ENCODE measurements at regions not wholly inside any gene's neighbourhood (a gene's known extent, or its start where the extent isn't known, plus 50 kb on each side); places are given as distances from the start of the nearest gene placed in this dataset.

GRCh38 chr3:150227839-150228238 is 180.3 kb upstream of the TSC22D2 start:
- 100% methylated on average over 2 of the region's 5 CpGs for WGBS (ENCODE audit: insufficient coverage)
- intact Hi-C loops (cut with micrococcal nuclease): loop anchor here (5.0 kb wide), 1 partner anchor 269 kb away; no protein-coding TSS in a partner anchor

GRCh38 chr3:150225986-150226385 is 182.1 kb upstream of the TSC22D2 start:
- Mint-ChIP-seq H3K27ac (no peak overlapping the region), H3K4me3 (no peak overlapping the region), H3K4me1 (peaks cover 2% of the 10 kb centered on the region), H3K27me3 (peaks cover 46% of the 10 kb centered on the region), H3K9me3 (ENCODE audit: insufficient read depth) (no peaks in the 10 kb centered on the region)
- no peak overlapping the region for H3K9ac ChIP-seq (ENCODE audit: low read length)
- ChIA-PET CTCF (interaction anchor here (0.8 to 0.9 kb wide), 2 partner anchors 259 to 1364 kb away, joined by 4 read pairs; no protein-coding TSS in a partner anchor), POLR2A (no interaction called here)
- 75% methylated on average over 8 of the region's 9 CpGs for WGBS (ENCODE audit: insufficient coverage)
- no peak for TF ChIP-seq EZH2 (IDR thresholded peaks at IDR 0.05; ENCODE audit: borderline replicate concordance, insufficient read depth, low read depth, low read length, poor library complexity, severe bottlenecking)
- no peak for TF ChIP-seq CTCF (IDR thresholded peaks at IDR 0.05)
- H3K27ac ChIP-seq (ENCODE audit: low read length in 2 of 2): no peak overlapping the region
- H3K4me2 ChIP-seq (replicated peaks; ENCODE audit: low read depth, low read length, poor library complexity, severe bottlenecking): no peak overlapping the region
- H3K27me3 ChIP-seq (replicated peaks in 1 of 4; ENCODE audit: control extremely low read depth in 1 of 4, control insufficient read depth in 3 of 4, insufficient read depth in 4 of 4, low read length in 3 of 4): peaks cover 0 to 26% (median 9%) of the 10 kb centered on the region in 4 experiments
- ATAC-seq (ENCODE audit: low read depth) (no peak), DNase-seq (no peak)
- H3K4me1 ChIP-seq (ENCODE audit: control insufficient read depth in 2 of 2, insufficient read depth in 2 of 2, low read length in 2 of 2): peaks cover 5% of the 10 kb centered on the region in 2 donors
- H4K20me1 ChIP-seq (ENCODE audit: control insufficient read depth, insufficient read depth, low read length, poor library complexity, severe bottlenecking): no peaks in the 10 kb centered on the region
- H3K36me3 ChIP-seq (replicated peaks in 1 of 2; ENCODE audit: control extremely low read depth in 1 of 2, control insufficient read depth in 1 of 2, extremely low read depth in 1 of 2, insufficient read depth in 2 of 2, low read length in 1 of 2): no peaks in the 10 kb centered on the region
- no peak overlapping the region for H2AFZ ChIP-seq (ENCODE audit: insufficient read depth, low read depth, low read length, poor library complexity, severe bottlenecking)
- no peaks in the 10 kb centered on the region for H3K9me3 ChIP-seq (ENCODE audit: control extremely low read depth in 1 of 3, control insufficient read depth in 2 of 3, insufficient read depth in 1 of 3, low read length in 2 of 3)
- H3K4me3 ChIP-seq (ENCODE audit: control extremely low read depth in 1 of 5, extremely low read depth in 1 of 5, insufficient read depth in 1 of 5, low read depth in 2 of 5, low read length in 4 of 5): no peak overlapping the region
- intact Hi-C loops (cut with micrococcal nuclease): loop anchor here (5.0 kb wide), 1 partner anchor 271 kb away; no protein-coding TSS in a partner anchor
- H3K79me2 ChIP-seq (ENCODE audit: control insufficient read depth, insufficient read depth, low read length): no peaks in the 10 kb centered on the region

More at GRCh38 chr3:150227839-150228238, 180.3 kb upstream of the TSC22D2 start:
- no peaks in the 10 kb centered on the region for H3K9me3 ChIP-seq (ENCODE audit: control extremely low read depth in 1 of 3, control insufficient read depth in 2 of 3, insufficient read depth in 1 of 3, low read length in 2 of 3)
- peaks cover 30% of the 10 kb centered on the region for H3K27me3 Mint-ChIP-seq
- H3K4me3 ChIP-seq (ENCODE audit: control extremely low read depth in 1 of 5, extremely low read depth in 1 of 5, insufficient read depth in 1 of 5, low read depth in 2 of 5, low read length in 4 of 5): no peak overlapping the region
- TF ChIP-seq CTCF (IDR thresholded peaks at IDR 0.05): peak; percentile 38
- no peak for TF ChIP-seq EZH2 (IDR thresholded peaks at IDR 0.05; ENCODE audit: borderline replicate concordance, insufficient read depth, low read depth, low read length, poor library complexity, severe bottlenecking)
- ATAC-seq (ENCODE audit: low read depth) (no peak), DNase-seq (peak; percentile 38)
- H3K27me3 ChIP-seq (replicated peaks in 1 of 4; ENCODE audit: control extremely low read depth in 1 of 4, control insufficient read depth in 3 of 4, insufficient read depth in 4 of 4, low read length in 3 of 4): peaks cover 0 to 9% (median 5%) of the 10 kb centered on the region in 4 experiments
- no peaks in the 10 kb centered on the region for H4K20me1 ChIP-seq (ENCODE audit: control insufficient read depth, insufficient read depth, low read length, poor library complexity, severe bottlenecking)
- no peak overlapping the region for H3K4me3 Mint-ChIP-seq
- ChIA-PET POLR2A (no interaction called here), CTCF (no interaction called here)
- H2AFZ ChIP-seq (ENCODE audit: insufficient read depth, low read depth, low read length, poor library complexity, severe bottlenecking): no peak overlapping the region
- no peaks in the 10 kb centered on the region for H3K36me3 ChIP-seq (replicated peaks in 1 of 2; ENCODE audit: control extremely low read depth in 1 of 2, control insufficient read depth in 1 of 2, extremely low read depth in 1 of 2, insufficient read depth in 2 of 2, low read length in 1 of 2)
- no peaks in the 10 kb centered on the region for H3K79me2 ChIP-seq (ENCODE audit: control insufficient read depth, insufficient read depth, low read length)
- H3K9ac ChIP-seq (ENCODE audit: low read length): no peak overlapping the region
- no peaks in the 10 kb centered on the region for H3K4me1 Mint-ChIP-seq
- no peak overlapping the region for H3K27ac Mint-ChIP-seq
- H3K4me1 ChIP-seq (ENCODE audit: control insufficient read depth in 2 of 2, insufficient read depth in 2 of 2, low read length in 2 of 2): no peaks in the 10 kb centered on the region
- no peaks in the 10 kb centered on the region for H3K9me3 Mint-ChIP-seq (ENCODE audit: insufficient read depth)
- no peak overlapping the region for H3K4me2 ChIP-seq (replicated peaks; ENCODE audit: low read depth, low read length, poor library complexity, severe bottlenecking)
- H3K27ac ChIP-seq (ENCODE audit: low read length in 2 of 2): no peak overlapping the region
